Stimulated activated CD4-positive, alpha-beta T cell treated with anti-CD3 and anti-CD28 coated beads, TNF-alpha, amount 100 ng/mL, for 48 hours (primary cell): ENCODE measurements at regions not wholly inside any gene's neighbourhood (a gene's known extent, or its start where the extent isn't known, plus 50 kb on each side); places are given as distances from the start of the nearest gene placed in this dataset.

ENCODE experiments used
- DNase-seq, 3 donors: peaks; one replicate each; pipeline ENCODE4 v3.0.0-alpha.2; 2020; ENCODE audit warnings: low read depth in 3 of 3

DNA sequence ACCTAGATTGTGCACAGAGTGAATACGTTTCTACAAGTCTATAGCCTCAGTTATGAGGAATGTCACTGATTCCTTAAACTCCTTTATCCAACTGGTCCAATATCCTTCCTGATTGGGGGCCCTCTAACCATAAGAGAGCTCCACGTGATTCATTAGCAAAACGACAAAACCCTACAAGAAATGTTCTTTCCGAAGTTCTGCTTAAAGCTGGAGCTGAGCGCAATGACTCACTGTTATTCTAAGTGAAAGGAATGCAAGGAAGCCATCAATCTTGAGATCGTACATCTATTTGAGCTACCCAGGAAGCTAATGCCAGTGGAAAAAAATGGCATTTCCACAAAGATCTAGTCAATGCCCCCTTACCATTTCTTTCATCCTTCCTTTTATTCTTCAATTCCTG, 354.9 kb upstream of the CDH20 start:
- no peak for DNase-seq

DNA sequence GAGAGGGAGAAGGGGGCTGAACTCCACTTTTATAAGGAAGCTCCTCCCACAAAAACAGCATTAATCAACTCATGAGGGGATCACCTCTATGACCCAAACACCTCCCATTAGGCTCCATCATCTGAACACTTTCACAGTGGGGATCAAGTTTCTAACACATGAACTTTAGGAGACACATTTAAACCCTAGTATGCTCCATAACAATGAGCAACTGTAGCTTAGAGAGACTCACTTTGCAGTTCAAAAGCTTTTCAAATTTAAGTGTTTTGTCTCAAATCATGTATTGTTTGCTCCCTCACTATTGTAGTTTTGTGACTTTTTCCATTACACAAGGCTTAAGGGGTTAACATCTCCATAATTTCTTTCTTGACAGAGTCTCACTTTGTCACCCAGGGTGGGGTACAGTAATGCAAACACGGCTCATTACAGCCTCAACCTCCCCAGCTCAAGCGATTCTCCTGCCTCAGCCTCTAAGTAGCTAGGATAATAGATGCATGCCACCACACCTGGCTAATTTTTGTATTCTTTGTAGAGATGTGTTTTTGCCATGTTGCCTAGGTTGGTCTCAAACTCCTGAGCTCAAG, 352.7 kb upstream of the CDH20 start:
- DNase-seq = no peak

DNA sequence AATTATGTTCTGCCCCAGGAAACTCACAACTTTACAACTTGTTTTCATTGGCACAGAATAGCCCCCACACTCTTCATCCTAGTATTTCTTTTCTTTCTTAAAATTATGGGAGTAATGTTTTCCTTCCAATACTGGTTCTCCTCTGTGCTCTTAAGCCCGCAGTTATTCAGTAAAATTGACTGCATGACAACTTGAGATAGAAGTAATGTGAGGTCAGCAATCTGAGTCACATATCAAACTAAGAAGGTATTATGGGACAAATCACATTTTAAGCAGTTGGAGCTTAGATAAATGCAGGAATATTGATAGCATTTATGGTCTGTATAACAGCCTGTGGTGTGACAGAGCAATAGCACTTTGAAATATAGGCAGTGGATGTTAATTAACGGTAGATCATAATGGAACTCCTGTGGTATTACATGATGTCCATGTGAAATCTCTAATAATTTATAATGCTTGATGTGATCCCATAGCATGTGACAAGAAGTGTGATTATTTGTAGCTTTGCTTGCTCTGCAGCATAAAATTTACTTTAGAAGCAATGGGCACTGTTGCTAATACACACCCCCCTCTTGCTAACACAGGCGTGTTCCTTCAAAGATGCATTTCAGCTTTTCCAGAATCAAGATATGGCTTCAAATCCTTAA, 351.4 kb upstream of the CDH20 start:
- DNase-seq = no peak

DNA sequence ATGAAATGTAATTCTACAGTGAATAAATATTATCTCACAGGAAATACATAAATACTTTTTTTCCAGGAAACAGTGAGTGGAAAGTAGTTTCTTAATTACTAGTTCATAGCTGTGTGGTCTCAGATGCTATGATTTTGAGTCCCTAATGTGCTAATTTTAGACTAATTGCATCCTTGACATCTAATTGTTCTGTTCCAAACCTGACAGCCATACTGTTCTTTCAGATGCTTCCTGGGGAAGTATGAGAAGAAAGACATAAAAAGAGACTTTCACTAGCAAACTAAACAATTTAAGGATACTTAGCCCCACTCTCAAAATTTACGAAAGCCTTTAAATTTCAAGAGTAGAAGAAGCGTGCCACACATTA, 350.9 kb upstream of the CDH20 start:
- DNase-seq = no peak

DNA sequence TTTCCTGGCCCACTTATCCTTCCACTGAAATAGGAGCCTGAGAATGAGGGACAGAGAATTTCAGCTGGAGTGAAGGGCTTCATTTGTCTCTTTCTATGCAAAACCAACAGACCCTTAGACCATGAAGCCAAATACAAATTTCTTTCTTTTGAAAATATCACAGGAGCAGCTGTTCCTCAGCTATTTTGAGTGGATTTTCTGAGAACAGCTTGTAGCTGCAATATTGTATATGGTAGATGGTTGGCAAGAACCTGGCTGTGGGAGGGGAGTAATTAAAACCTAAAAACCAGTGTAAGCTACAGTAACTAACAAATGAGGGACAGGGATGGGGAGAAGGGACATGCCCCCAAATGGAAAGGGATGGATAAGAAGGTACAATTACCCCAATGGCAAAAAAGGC, 350.3 kb upstream of the CDH20 start:
- no peak for DNase-seq

DNA sequence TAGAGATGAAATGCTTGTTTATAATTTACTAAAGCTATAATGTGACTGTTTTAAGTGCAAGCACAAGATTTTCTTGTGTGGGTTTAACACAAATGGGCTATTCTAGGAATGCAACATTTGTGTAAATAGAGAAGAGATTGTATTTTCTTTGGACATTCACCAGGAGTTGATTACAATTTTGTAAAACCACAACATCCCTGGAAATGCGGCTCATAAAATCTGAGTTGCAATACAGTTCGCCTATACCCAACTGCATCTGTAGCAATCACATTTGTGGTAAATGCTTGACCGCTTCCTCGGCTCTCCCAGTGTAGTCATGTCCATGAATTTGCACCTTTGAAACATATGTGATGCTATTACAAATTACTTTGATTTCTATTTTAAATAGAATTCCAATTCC, 348.7 kb upstream of the CDH20 start:
- no peak for DNase-seq

DNA sequence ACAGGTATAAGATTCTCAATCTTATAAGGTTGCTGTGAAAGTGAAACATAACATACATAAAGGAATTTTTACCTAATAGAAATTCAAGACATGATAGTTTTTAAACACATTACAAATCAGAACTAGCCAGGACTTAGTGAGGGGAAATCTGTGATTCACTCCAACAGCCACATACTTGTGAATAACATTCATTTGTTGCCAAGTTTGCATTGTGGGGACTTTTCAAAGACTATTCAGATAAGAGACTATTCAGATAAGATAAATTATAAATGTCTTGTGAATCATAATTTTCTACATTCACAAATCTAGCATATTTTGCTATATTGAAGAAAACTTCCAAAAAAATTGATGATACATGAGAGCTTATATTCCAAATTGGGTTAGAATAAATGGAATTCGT, 345.3 kb upstream of the CDH20 start:
- DNase-seq = no peak

DNA sequence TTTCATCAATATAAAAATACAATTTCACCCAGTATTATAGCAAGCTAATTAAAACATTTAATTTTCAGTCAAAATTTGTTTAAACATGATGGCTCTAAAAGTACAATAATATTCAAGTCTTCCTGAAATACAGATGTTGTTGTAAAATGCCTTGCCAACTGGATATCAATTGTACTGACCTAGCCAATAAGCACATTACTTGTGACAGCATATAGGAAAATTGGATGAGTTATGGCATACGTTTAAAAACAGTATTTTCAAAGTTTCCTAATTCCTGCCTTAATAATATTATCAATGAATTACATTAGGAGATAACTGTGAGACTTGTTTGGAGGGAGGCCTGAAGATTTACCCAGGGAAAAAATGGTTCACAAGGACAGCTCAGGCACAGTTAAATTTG, 336.9 kb upstream of the CDH20 start:
- DNase-seq = no peak

DNA sequence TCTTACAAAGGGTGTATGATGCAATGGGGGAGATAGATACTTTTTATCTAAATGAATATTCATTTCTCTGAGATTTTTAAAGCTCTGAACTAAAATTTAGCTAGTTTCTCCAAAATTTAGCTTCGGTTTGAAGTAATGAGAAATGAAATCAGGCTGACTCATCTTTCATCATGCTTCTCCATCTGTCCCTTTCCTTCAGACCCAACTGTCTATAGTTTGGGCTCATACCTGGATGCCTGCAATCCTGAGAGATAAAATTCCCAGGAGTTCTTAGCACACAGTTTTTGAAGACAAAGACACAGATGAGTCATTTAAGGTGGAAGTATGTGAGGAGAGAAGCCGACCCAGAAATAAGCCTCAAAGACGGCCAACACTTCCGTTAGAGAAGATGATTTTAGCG, 336.4 kb upstream of the CDH20 start:
- DNase-seq = no peak

DNA sequence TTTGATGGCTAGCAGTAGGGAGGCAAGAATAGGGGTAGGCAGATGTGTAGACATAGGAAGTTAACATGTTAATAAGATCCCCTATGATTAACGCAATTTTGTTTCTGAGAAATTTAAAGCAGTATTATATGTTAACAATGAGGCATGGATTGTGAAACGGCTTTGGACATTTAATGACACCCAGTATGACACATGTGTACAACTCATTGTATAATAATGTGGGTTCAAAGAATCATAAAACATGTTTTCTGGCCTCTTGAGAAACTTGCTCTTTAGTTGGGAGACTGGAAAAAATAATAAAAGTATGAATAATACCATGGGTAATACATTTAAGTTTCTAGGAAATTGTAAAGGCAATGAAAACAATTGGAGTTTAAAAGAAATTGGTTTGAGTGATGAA, 332.1 kb upstream of the CDH20 start:
- no peak for DNase-seq

DNA sequence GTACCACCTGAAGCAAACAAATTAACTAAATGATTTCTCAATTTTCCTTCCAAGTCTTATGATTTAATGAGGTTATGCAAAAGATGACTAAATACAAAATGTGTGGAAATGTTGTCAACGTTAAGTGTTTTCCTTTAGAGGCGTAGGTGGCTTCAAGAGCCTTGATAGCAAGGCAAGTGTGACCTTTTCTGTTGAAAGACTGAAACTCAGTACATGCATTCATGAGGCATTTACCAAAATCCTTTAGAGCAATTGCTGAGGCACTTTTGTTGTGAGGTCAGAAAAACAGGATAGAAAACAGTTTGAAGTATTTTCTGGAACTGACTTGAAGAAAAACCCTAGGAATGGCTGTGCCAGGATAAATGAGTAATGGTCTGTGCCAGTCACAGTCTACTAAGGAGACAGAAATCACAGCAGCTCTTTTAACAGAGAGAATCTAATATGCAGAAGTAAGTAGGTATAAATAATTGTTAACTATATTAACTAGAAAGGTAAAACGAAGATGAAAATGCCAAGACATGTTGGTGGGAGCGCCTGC, 326.5 kb upstream of the CDH20 start:
- DNase-seq = no peak

DNA sequence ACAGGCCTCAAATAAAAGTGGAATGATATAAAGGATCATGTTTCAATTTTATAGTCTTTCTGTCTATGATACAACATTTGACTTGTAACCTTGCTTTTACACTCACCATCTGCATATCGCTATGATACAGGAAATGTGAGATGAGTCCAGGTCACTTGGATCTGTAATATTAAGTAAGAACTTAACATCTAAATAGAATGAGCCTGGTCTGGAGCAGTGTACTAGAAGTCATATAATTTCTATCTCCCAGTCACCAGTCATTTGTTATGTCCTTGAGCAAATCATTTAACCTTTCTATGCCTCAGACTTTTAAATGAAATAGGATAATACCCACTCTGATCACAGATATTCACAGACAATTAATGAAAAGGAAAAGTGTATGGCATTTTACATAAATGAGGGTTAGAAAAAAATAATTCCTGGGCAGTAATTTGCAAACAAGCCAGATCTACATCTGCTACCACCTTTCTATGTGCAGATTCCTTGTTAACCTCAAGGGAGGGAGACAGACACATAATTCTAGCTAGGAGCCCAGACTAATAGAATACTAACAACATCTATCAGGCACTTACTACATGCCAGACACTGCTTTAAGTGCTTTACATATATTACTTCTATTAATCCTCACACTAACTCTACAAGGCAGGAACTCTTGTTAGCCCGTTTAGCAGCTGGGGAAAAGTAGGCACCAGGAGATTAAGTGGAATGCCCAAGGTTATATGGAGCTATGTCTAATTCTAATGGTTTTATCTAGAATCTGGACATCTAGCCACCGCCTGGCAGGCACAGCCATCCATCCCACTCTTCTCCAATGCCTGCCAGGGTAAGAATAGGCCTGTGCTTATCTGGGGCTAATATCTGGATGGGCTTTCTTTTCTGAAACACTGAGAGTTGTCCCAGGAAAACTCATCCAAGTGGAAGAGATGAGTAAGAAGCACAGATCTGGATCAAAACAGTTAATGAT, 313.6 kb upstream of the CDH20 start:
- no peak for DNase-seq

DNA sequence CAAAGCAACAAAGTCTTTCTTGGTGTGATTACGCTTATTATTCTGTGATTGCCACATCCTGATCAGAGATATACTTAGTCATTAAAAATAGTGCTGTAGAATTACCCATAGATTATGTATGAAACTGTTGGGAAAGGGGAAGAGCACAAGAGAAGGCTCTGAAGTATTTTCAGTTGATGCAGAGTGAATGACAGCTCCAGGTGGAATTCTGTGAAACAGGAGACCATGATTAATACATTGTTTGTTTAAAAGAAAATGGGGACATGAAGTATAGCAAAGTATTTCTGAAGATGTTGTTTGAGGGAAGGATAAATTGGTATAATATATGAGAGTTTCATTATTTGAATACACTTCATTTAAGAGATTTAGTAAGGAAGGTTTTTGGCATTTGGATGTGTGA, 307.6 kb upstream of the CDH20 start:
- no peak for DNase-seq

DNA sequence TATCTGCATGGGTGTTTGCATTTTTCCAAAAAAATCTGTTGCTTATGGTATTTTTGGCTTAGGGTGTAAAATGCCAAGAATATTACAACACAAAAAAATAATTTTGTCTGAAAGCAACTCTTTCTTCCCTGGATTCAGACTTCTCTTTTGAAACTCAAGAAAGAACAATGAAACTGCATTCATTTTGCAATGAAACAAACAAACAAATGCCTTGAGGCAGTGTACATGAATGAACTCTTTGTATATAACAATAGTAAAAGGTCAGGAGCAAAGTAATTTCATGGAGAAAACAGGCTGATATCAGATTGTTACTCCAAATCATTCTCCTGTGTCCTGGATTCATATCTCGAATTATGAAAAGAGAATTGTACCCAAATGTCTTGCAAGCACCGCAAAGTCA, 301.6 kb upstream of the CDH20 start:
- no peak for DNase-seq

DNA sequence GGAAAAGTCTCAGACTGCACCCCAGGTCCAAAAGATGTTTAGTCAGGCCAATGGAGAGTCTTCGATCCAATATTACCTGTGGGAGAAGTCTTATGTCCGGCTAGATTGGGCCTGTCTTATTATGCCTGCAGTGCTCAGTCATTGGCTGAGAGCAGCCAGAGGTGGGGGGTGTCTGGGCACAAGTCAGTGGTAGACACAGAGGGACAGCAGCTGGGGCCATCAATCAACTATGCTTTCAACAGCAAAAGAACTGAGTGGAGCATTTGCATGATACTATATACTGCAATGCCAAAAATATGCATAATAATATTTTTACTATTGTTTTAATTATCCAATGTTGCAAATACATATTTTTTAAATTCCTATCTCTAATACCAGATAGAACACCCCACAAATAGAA, 298.6 kb upstream of the CDH20 start:
- no peak for DNase-seq

DNA sequence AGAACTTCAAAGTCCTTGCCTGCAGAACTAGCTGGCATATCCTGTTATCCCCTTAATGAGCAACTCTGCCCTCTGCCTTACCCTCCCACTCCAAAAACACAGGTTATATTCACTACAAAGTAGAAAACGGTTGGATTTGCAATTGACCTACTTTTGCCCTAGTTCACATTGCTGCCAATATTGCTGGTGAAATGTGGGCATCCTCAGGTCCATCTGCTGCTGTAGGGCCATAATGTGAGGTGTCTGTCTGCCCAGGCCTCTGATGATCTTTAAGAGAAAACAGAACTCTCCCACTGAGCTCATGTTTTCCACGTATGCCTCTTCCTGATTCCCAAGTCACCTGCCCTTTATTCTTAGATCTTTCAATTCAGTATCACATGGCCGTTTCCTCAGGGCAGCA, 294.0 kb upstream of the CDH20 start:
- no peak for DNase-seq

DNA sequence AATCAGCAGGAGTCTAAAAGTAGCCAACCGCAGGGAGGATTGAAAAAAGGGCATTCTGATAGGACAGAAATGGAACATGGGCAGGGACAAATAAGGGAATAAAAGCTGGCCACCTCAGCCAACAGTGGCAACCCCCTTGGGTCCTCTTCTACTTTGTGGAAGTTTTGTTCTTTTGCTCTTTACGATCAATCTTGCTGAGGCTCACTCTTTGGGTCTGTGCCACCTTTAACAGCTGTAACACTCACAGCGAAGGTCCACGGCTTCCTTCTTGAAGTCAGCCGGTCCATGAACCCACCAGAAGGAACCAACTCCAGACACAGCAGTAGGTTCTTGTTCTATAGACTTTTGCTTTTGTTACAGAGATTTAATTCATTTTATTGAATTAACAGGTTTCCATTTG, 285.4 kb upstream of the CDH20 start:
- no peak for DNase-seq

DNA sequence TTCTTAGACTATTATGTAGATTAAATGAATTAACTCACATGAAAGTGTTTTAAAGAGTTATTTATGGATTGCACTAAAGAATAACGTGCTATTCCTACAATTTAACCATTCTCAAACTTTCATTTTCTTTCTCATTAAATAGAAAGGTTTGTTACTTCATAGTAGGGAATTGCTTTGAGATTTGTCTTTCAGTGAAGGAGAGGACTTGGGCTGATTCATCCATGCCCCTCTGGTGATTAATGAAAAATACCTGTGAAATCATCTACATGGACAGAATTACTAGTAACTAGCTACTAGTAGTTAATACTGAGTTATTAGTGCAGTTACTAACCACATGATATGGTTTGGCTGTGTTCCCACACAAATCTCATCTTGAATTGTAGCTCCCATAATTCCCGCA, 275.8 kb upstream of the CDH20 start:
- no peak for DNase-seq

DNA sequence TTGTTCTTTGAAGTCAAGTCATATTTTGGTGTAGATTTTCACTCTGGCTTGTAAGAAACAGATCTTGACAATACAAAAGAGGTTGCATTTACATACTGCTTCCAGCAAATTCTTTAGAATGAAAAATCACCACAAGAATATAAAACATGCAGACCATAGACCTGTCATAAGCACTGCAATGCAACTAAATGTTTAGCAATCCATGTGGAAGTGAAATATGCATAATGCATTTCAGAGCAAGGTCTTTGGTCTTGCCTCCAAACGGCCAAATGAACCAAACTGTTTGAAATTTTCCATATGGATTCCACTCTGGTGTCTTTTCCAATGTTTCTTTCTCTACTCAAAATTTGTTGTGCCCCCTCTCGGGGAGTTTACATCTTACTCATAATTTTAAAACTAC, 271.0 kb upstream of the CDH20 start:
- no peak for DNase-seq

DNA sequence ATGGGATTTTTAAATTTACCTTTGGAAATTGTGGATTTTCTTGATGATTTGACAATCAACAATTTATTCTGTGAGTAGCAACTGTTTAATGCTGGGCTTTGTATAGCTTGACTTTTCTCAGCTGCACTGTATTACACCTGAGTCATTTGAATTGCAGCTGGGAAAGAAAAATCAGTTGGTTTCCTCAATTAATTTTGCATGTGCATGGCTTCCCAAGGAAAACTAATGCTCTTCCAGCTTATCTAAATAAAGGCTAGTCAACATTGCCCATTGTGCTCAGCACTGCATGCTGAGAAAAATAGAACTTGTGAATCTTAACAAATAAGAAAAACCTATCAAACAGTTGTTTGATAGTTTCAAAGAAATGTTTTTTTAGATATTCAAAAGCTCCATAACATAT, 268.3 kb upstream of the CDH20 start:
- DNase-seq = no peak

DNA sequence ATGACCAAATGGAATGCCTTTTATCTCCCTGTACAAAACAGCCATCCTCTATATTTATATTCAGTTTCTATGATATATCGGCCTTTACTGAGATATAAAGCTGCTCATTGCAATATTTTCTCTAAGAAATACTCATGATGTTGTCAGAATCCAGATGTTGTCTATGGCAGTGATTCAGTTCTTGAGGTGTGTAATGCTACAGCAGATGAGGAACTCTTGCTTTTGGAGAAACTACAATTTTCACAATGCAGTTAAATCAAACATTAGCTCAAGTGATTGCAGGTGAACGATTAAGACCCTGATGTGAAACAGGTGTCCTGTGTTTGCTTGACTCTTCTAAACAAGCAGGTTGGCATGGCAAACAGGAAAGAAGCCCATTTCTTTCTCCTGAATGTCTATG, 256.2 kb upstream of the CDH20 start:
- no peak for DNase-seq

DNA sequence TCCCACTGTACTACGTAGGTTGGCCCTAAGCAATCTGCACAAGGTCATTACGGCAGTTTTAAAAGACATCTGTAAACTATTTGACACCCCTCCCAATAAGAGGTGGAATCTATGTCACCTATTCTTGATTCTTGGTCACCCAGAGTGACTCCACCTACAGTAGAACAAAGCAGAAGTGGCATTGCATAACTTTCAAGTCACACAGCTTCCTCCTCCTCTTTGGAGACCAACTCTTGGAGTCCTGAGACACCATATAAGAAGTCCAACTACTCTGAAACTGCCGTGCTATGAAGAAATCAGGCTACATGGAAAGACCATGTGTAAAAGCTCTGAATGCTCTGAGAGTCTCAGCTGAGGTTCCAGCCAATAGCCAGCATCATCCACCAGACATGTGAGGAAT, 253.5 kb upstream of the CDH20 start:
- no peak for DNase-seq

DNA sequence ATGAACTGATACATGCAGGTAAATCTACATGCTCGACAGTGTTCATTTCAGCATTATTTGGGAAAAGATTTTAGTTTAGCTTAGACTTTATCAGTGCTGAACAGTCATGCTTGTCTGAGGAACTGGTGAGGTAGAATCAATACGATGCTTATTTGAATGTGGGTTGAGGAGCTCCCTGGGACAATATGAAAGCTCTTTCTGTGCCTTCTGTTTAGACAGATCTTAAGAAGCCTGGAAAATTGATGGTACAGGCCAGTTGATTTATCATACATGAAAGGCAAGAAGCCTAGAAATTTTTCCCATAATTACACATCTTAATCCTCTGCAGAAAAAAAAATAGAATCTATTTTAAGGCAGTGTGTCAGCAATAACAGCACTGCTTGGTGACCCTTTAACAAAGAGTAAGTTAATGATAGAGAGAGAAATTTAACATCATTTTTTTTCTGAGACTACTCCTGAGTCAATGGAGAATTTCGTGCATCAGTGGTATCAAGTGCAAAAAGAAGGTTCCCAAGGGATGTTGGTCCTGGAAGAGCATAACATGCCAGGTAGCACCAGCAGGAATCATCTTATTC, 252.2 kb upstream of the CDH20 start:
- DNase-seq = no peak
